Muscle of leg (tissue), 3 donors: ENCODE measurements at regions not wholly inside any gene's neighbourhood (a gene's known extent, or its start where the extent isn't known, plus 50 kb on each side); places are given as distances from the start of the nearest gene placed in this dataset.

Source experiments
- DNase-seq: peaks from one replicate; pipeline ENCODE4 v3.0.0; 2013
- H3K27ac ChIP-seq: one replicate; pipeline ENCODE4 v1.5.1; 2013; ENCODE audit warnings: mild to moderate bottlenecking, low read length, control low read depth
- H3K27me3 ChIP-seq: one replicate; pipeline ENCODE4 v1.6.1; 2013; ENCODE audit warnings: low read length; ENCODE audit not compliant: control insufficient read depth, insufficient read depth
- H3K36me3 ChIP-seq: one replicate; pipeline ENCODE4 v1.6.1; 2013; ENCODE audit warnings: low read length; ENCODE audit not compliant: control insufficient read depth, insufficient read depth
- H3K4me1 ChIP-seq: one replicate; pipeline ENCODE4 v1.6.1; 2013; ENCODE audit warnings: low read length; ENCODE audit not compliant: control insufficient read depth, insufficient read depth
- H3K4me3 ChIP-seq: one replicate; pipeline ENCODE4 v1.5.1; 2013; ENCODE audit warnings: low read length, control low read depth
- H3K9me3 ChIP-seq: replicated peaks from 2 replicates; pipeline ENCODE4 v1.6.1; 2013; ENCODE audit warnings: low read depth, low read length; ENCODE audit not compliant: control insufficient read depth
- WGBS: methylation state at CpG from one replicate; pipeline ENCODE4 v1.1.5; 2013; ENCODE audit warnings: missing lambda C conversion rate; ENCODE audit not compliant: insufficient coverage; 5-methylcytosine and 5-hydroxymethylcytosine counted together

DNA sequence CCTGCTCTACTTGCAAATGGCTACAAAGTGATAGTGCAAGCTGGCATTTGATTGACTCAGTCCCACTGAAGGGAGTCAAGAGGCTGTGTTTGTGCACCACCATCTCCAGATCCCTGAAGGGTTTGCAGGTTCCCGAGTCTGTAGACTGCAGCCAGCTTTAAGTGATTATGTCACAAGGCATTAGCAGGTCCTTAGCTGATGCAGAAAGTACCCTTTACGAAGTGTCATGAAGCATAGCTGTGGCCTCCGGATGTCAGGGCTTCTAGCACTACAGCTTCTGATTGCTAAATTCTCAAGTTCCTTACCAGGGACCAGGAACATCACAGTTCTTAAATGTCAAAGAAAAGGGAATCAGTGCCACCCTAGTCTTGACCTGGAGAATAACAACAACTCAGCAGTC, 311.3 kb upstream of the TRPC7 start:
- H3K36me3 ChIP-seq, result no peaks in the 10 kb centered on the region
- DNase-seq, result no peak
- no peaks in the 10 kb centered on the region for H3K9me3 ChIP-seq
- no peak overlapping the region for H3K4me3 ChIP-seq
- no peak overlapping the region for H3K27ac ChIP-seq
- no peaks in the 10 kb centered on the region for H3K27me3 ChIP-seq
- no peaks in the 10 kb centered on the region for H3K4me1 ChIP-seq
- 45% methylated on average over 3 of the region's 3 CpGs for WGBS

DNA sequence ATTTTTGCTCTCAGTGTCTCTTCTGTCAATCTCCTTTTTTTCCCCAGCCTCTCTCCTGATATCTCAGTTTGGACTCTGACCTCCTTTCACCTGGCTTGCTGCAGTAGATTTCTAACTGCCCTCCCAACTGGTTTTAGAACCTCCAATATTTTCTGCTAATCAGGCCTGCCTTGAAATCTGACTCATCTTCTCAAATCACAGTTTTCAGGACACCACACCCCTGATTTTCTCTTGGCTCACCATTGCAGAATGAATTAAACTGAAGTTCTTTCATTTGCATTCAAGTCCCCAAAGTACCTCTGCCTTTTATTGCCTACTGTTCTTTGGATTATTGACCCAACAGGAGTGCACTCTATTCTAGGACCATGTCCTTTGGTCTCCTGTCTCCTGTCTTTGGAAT, 310.4 kb upstream of the TRPC7 start:
- no peaks in the 10 kb centered on the region for H3K36me3 ChIP-seq
- H3K4me3 ChIP-seq, result no peak overlapping the region
- no peak overlapping the region for H3K27ac ChIP-seq
- H3K9me3 ChIP-seq, result no peaks in the 10 kb centered on the region
- H3K27me3 ChIP-seq, result no peaks in the 10 kb centered on the region
- DNase-seq, result no peak
- no peaks in the 10 kb centered on the region for H3K4me1 ChIP-seq

DNA sequence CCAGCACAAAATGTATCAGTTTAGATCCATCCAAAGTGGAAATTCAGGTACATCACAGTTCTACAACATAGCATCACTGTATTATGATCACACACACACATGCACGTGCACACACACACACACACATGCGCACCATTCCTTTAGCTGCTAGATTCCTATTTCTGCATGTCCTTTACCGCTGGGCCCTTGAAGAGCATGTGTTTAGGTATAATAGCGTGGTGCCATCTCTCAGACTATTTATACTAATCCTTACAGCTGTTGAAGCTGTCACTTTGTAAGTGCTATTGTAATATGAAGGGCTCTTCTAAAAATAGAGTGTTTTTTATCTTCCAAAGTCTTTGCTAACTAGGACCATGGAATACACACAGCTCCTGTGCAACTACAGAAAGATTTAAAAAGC, 308.8 kb upstream of the TRPC7 start:
- WGBS, result no CpG with 5 or more reads among the region's 4 CpGs
- no peak for DNase-seq
- H3K27me3 ChIP-seq, result no peaks in the 10 kb centered on the region

DNA sequence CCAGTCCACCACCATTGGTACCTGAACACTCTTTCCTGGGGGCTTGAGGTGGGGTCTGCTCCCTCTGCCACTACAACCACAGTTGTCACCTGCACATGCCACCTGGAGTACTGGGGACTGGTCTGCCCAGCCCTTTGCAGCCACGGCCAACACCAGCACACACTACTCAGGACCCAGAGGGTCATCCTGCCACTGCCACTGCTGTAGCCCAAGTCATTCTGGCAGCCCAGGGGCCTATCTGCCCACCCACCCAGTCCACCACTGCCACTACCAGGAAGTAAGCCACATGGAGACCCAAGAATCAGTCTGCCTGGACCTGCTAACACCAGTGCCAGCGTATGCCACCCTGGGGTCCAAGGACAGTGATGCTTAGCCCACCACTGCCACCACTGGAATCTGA, 302.4 kb upstream of the TRPC7 start:
- Histone ChIP-seq H3K4me1 (no peaks in the 10 kb centered on the region), H3K27ac (no peak overlapping the region), H3K36me3 (no peaks in the 10 kb centered on the region), H3K4me3 (no peak overlapping the region), H3K27me3 (no peaks in the 10 kb centered on the region), H3K9me3 (no peaks in the 10 kb centered on the region)
- DNase-seq, result no peak
- 73% methylated on average over 2 of the region's 2 CpGs for WGBS

More for the DNA sequence above, 308.8 kb upstream of the TRPC7 start:
- Histone ChIP-seq H3K9me3 (no peaks in the 10 kb centered on the region), H3K4me3 (no peak overlapping the region), H3K27ac (no peak overlapping the region), H3K4me1 (no peaks in the 10 kb centered on the region), H3K36me3 (no peaks in the 10 kb centered on the region)

DNA sequence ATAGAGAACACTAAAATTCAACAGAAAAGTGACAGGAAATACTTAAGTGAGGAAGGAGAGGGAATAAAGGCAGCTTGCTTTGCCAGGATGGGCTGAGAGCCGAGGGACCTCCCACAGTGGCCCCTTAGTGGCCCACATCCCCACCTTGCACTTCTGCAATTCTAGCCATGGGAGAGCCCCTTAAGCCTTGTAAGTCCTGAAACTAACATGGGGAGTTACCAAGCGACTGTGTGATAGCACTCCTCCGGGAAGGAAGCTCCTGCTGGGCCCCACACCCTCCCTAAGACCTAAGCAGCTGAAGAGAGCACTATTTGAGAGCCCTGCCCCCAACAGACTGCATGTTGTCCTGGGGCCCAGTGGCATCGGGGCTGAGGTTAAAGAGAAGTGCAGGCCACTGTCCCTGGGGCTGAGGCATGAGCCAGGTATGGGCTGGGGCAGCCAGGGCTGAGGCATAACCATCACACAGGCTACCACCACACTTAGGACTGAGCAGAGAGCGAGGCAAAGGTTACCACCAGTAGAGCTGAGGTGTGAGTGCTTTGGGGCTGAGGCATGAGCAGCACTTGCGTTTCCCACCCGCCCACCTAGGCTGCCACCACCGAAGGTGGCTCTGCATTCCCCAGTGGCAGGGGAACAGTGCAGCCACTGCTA, 301.8 kb upstream of the TRPC7 start:
- Histone ChIP-seq H3K27ac (no peak overlapping the region), H3K9me3 (no peaks in the 10 kb centered on the region), H3K4me3 (no peak overlapping the region), H3K27me3 (no peaks in the 10 kb centered on the region), H3K4me1 (no peaks in the 10 kb centered on the region), H3K36me3 (no peaks in the 10 kb centered on the region)
- DNase-seq, result no peak
- WGBS, result 68% methylated on average over 7 of the region's 8 CpGs

DNA sequence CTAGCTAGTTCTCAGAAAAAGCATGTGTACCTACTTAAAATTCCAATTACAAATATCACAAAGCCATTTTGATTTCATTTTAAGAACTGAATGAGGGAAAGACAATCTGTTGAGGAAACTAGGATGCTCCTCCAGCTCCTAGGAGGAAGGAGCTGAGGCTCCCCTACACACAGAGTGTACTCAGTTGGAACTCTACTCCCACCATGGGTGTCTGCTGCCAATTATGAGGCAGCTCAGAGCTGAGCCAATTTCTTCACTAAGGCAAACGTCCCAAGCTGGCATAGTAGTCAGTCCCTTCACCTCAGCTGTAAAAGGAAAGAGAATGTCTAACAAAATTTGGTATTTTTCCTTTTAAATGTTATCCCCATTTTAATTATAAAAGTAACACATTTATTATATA, 300.0 kb upstream of the TRPC7 start:
- Histone ChIP-seq H3K4me1 (no peaks in the 10 kb centered on the region), H3K27ac (no peak overlapping the region), H3K4me3 (no peak overlapping the region), H3K9me3 (no peaks in the 10 kb centered on the region), H3K27me3 (no peaks in the 10 kb centered on the region), H3K36me3 (no peaks in the 10 kb centered on the region)
- no CpG with 5 or more reads among the region's 1 CpG for WGBS
- no peak for DNase-seq

DNA sequence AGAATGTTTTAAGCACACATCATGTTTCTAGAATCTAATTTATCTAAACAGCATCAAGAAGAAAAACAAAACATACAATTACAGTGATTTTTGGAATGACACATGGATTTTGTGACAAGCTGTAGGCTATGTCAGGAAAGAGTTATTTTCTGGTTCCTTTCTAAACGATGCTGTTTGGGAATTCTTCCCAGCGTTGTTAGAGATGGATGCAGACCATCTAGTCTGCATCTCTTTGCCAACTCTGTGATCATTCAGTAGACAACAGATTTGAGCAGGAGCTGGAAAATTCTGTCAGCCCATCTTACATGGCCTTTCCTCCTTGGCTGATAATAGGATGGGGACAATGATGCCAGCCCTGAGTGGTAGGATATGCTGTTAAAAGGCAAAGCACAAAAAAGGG, 295.7 kb upstream of the TRPC7 start:
- DNase-seq, result no peak
- no CpG with 5 or more reads among the region's 2 CpGs for WGBS

DNA sequence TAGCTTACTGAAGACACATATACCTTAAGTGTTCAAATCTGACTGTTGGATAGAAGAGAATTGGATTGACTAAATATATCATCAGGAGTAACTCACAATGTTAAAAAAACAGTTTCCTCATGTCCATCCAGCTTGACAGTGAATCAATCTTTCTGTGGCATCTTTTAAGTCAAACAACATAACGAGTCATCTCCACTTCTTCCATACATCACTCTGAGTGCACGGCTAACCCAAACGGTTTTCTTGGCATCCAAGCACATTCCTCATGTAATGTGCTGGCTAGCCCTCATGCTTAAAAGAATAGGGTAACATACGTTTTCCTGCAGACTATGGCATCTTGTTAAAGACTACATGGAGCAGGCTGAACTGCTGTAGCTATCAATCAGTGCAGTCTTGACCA, 291.5 kb upstream of the TRPC7 start:
- H3K27ac ChIP-seq, result no peak overlapping the region
- no peaks in the 10 kb centered on the region for H3K9me3 ChIP-seq
- DNase-seq, result no peak
- no peaks in the 10 kb centered on the region for H3K27me3 ChIP-seq
- 40% methylated on average over 1 of the region's 4 CpGs for WGBS
- H3K4me1 ChIP-seq, result no peaks in the 10 kb centered on the region
- H3K4me3 ChIP-seq, result no peak overlapping the region
- no peaks in the 10 kb centered on the region for H3K36me3 ChIP-seq

More for the DNA sequence above, 295.7 kb upstream of the TRPC7 start:
- Histone ChIP-seq H3K9me3 (no peaks in the 10 kb centered on the region), H3K27ac (no peak overlapping the region), H3K4me1 (no peaks in the 10 kb centered on the region), H3K4me3 (no peak overlapping the region), H3K27me3 (no peaks in the 10 kb centered on the region), H3K36me3 (no peaks in the 10 kb centered on the region)

DNA sequence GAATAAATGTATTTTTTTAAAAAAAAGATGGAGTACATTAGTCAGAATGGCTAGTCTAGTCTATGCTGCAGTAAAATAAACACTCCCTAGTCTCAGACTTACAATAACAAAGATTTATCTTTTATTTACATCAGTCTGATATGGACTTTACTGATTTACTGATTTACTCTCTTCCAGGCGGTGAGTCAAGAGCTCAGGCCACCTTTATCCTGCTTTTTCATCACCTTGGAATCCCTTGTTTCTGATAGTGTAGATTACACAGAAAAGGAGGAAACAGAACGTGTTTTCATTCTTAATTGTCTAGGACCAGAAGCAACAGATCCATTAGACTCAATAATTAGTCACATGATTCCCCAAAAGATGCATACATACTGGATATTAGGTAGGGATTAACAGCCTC, 290.1 kb upstream of the TRPC7 start:
- Histone ChIP-seq H3K4me3 (no peak overlapping the region), H3K9me3 (no peaks in the 10 kb centered on the region), H3K36me3 (no peaks in the 10 kb centered on the region), H3K27me3 (no peaks in the 10 kb centered on the region), H3K27ac (no peak overlapping the region), H3K4me1 (no peaks in the 10 kb centered on the region)
- no peak for DNase-seq
- no CpG with 5 or more reads among the region's 2 CpGs for WGBS

DNA sequence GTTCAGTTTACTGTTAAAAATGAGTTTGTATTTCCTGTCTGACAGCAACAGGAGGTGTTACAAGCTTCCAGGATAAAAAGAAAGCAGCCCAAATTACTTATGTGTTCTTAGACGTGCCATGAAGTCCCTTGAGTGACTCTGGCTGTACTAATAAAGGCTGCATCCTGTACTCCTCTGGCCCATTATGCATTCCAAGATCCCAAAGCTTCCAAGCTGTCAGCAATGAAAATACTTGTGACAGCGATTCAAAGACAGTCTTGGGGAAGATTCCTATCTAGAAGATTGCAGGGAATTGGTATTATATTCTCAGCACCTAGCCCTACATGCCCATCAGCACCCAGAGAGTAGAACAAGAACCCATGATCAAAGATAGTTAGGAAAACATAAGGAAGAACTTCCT, 281.6 kb upstream of the TRPC7 start:
- H3K27me3 ChIP-seq, result no peaks in the 10 kb centered on the region
- WGBS, result no CpG with 5 or more reads among the region's 2 CpGs

DNA sequence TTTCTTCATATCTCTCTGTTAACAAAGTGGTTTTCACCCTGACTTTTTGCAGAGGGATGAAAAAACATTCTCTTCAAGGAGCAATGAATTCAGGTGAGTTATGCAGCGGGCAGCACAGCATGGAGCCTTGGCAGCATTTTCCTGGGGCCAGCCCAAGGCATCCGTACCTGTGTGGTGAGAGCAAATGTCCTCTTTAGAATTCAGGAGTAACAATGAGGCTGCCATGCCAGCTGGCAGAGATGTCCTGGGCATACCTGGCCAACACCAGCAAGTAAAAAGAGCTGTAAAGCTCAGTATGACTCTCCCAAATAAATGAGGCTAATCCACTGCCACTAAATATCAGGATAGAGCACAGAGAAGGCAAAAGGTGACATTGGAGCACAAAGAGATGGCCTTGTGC, 277.6 kb upstream of the TRPC7 start:
- WGBS, result 60% methylated on average over 2 of the region's 2 CpGs
- Histone ChIP-seq H3K9me3 (no peaks in the 10 kb centered on the region), H3K4me1 (no peaks in the 10 kb centered on the region), H3K27me3 (no peaks in the 10 kb centered on the region), H3K4me3 (no peak overlapping the region), H3K36me3 (no peaks in the 10 kb centered on the region), H3K27ac (no peak overlapping the region)
- DNase-seq, result no peak

More for the DNA sequence above, 281.6 kb upstream of the TRPC7 start:
- no peaks in the 10 kb centered on the region for H3K4me1 ChIP-seq
- no peak overlapping the region for H3K27ac ChIP-seq
- no peak overlapping the region for H3K4me3 ChIP-seq
- H3K9me3 ChIP-seq, result no peaks in the 10 kb centered on the region
- no peaks in the 10 kb centered on the region for H3K36me3 ChIP-seq
- DNase-seq, result no peak
